GM12873 (cell line): ENCODE measurements at regions not wholly inside any gene's neighbourhood (a gene's known extent, or its start where the extent isn't known, plus 50 kb on each side); places are given as distances from the start of the nearest gene placed in this dataset.

ENCODE experiments used
- TF ChIP-seq, protein P1 (sequence below): IDR thresholded peaks from 2 replicates; pipeline ENCODE4 v1.5.1; 2012; ENCODE audit warnings: low read depth, mild to moderate bottlenecking, moderate library complexity, low read length, control low read depth; ENCODE audit not compliant: insufficient read depth; ENCODE audit errors: missing control alignments

DNA sequence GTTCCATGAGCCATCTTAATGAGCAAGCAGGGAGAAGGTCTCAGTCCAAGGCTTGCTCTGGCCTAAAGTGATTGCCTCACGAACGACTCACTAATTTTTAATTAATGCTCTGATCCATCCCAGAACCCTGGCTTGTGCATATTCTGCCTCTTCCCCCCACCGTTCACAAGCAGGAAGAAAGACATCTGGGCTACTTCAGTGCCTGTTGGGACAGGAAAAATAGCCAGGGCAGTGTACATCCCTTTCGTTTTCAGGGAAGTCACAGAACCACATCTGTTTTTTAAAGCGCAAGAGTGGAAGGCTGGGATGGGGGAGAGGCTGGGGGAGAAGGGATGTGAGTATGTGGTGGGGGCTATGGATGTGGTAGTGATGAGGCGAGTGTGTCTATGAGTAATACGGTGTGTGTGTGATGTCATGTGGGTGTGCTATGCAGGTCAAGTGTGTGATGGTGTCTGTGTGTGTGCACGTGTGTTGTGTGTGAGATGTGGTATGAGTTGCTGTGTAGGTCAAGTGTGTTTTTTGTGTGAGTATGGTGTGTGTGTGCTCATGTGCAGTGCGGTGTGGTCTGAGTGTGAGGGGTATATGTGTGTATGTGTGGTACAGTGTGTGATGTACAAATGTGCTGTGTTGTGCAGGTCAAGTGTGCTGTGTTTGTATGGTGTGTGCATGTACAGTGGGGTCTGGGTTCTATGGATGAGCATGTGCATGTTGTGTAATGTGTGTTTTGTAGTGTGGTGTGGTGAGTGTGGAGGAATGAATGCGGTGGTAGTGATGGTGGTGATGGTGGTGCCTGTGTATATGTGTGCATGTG is 64.9 kb upstream of the SYT6 start:
- TF ChIP-seq, protein P1, sequence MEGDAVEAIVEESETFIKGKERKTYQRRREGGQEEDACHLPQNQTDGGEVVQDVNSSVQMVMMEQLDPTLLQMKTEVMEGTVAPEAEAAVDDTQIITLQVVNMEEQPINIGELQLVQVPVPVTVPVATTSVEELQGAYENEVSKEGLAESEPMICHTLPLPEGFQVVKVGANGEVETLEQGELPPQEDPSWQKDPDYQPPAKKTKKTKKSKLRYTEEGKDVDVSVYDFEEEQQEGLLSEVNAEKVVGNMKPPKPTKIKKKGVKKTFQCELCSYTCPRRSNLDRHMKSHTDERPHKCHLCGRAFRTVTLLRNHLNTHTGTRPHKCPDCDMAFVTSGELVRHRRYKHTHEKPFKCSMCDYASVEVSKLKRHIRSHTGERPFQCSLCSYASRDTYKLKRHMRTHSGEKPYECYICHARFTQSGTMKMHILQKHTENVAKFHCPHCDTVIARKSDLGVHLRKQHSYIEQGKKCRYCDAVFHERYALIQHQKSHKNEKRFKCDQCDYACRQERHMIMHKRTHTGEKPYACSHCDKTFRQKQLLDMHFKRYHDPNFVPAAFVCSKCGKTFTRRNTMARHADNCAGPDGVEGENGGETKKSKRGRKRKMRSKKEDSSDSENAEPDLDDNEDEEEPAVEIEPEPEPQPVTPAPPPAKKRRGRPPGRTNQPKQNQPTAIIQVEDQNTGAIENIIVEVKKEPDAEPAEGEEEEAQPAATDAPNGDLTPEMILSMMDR, result no peak

DNA sequence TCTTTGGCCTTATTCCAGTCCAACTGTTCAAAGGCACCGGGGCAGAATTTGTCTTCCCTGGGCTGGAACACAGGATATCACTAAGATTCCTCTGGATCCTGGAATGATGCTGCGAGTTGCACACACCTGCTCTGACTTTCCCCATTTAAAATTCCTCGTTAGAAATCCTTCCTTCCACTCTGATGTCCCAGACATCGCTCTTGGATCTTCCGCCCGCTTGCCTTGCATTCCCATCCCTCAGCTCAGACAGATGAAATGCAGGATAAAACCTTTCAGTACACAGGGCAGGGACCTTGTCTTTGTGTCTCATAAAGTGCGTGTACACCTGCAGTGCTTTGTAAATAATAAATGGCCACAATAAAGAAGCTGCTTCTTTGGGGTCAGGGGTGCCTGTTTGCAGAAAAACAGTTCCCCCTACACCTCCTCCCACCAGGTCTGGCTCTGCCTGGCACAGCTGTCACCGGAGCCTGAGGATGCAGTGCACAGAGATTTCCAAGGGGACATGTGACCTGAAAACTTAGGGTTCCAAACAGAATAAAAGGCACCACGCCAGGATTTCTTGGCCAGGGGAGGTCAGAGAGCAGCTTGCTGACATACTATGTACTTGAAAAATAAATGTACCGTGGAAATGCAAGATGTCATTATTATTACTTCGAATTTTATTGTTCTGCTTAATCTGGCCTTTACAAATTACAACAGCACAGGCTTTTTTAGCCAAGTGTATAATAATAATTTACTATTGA is 62.9 kb upstream of the SYT6 start:
- TF ChIP-seq, protein P1, result no peak

DNA sequence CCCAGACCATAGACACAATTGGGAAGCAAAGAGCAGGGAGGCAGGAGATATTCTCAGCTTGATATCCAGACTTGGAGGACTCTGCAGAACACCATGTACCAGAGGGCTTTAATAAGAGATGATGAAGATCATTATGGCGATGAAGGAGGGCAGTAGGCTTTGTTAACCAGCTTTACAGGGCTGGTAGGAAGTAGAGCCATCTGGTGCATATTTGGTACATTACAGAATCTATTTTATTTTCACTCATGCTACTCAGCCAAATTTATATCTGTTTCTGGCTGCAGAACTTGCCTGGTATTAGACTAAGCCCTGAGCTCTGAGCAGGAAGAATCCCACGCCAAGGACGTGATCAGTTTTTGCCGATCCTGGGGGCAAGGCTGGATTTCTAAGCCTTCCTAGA is 61.8 kb upstream of the SYT6 start:
- TF ChIP-seq, protein P1, result no peak

DNA sequence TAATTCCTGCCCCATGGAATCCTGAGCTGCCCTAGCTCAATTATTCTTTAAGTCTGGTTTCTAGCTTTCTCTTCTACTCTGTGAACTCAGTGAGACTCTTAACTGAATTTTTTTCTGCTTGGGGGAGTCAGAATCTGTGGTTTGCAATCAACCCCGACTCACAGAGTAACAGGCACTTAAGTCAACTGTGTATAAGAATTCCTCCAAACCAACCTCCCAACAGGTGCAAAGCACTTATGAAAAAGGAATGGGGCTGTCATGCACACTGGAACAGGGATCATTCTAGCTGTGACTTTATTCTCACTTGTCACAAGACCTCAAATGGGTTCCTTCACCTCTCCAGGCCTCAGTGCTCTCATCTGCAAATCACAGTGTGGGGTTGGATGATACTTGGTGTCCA is 60.3 kb upstream of the SYT6 start:
- TF ChIP-seq, protein P1, result no peak

GRCh38 chr1:114209971-114210370 is 56.3 kb upstream of the SYT6 start:
- TF ChIP-seq, protein P1, result no peak

DNA sequence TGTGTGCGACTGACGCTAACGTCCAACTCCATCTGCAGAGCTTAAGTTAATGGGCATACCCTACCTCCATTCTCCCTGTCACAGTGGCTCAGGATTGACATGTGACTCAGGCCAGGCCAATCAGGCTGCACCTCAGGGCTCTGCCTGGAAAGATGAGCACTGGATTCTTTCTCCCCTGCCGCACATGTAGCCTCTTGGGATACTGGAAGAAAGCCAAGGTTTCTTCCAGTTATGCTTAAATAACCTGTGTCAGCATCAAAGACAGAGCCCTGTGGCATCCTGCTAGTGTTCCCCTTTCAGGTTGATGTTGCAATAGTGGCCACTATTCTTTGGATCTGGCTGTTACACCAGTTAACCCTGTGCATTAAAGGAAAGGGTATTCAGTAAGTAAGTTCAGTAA is 55.0 kb upstream of the SYT6 start:
- TF ChIP-seq, protein P1, result no peak

DNA sequence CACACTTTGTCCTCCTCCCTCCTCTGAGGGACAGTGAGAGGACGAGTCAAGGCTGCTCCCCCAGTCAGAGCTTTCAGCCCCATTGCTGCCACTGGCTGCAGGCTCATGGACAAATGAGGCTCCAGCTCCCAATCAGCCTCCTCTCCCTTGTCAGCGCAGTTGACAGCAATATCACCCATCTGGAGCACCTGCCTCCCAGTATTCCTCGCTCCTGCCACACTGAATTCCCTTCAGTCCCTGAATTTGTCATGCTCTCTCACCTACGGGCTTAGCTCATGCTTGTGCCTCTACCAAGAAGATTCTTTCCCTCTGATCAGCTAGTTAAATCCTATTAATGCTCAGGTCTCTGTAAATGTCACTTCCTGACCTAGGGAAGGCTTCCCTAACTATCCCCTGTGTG is 54.4 kb upstream of the SYT6 start:
- TF ChIP-seq, protein P1, result no peak
